HG03045 (cell line): ENCODE measurements at regions not wholly inside any gene's neighbourhood (a gene's known extent, or its start where the extent isn't known, plus 50 kb on each side); places are given as distances from the start of the nearest gene placed in this dataset.
"Not testable (repeated sequence)": the region's sequence is repeated elsewhere in the genome, so short reads cannot be mapped to it uniquely, and the experiment has no call there.

Experiments used
- ATAC-seq: cut with Tn5 transposase; IDR thresholded peaks from one replicate; pipeline ENCODE4 v1.9.1; 2021; ENCODE audit warnings: mild to moderate bottlenecking, moderate library complexity; ENCODE audit not compliant: unreplicated experiment

- ATAC-seq, result no peak
Measured at GRCh38 chr7:119964788-119965542, 308.0 kb upstream of the KCND2 start.

GRCh38 chr7:119967221-119967620 is 305.8 kb upstream of the KCND2 start:
- ATAC-seq, result no peak

GRCh38 chr7:119968411-119968810 is 304.6 kb upstream of the KCND2 start:
- ATAC-seq, result not testable (repeated sequence)

GRCh38 chr7:119969054-119969453 is 303.9 kb upstream of the KCND2 start:
- no peak for ATAC-seq

- no peak for ATAC-seq
Measured at GRCh38 chr7:119969763-119970162, 303.2 kb upstream of the KCND2 start.

- no peak for ATAC-seq
Measured at GRCh38 chr7:119974972-119975371, 298.0 kb upstream of the KCND2 start.

- no peak for ATAC-seq
Measured at GRCh38 chr7:119982884-119983283, 290.1 kb upstream of the KCND2 start.

GRCh38 chr7:119983468-119983867 is 289.5 kb upstream of the KCND2 start:
- ATAC-seq, result no peak

GRCh38 chr7:119984247-119984646 is 288.7 kb upstream of the KCND2 start:
- no peak for ATAC-seq

- ATAC-seq, result no peak
Measured at GRCh38 chr7:119988401-119988800, 284.6 kb upstream of the KCND2 start.

- ATAC-seq, result no peak
Measured at GRCh38 chr7:119994928-119995327, 278.0 kb upstream of the KCND2 start.

GRCh38 chr7:119996634-119997033 is 276.3 kb upstream of the KCND2 start:
- no peak for ATAC-seq

- ATAC-seq, result no peak
Measured at GRCh38 chr7:119999738-120000475, 273.1 kb upstream of the KCND2 start.

- no peak for ATAC-seq
Measured at GRCh38 chr7:120005720-120006119, 267.3 kb upstream of the KCND2 start.

GRCh38 chr7:120014301-120014700 is 258.7 kb upstream of the KCND2 start:
- not testable (repeated sequence) for ATAC-seq

- no peak for ATAC-seq
Measured at GRCh38 chr7:120014925-120015465, 258.0 kb upstream of the KCND2 start.

GRCh38 chr7:120021085-120021484 is 251.9 kb upstream of the KCND2 start:
- ATAC-seq, result no peak

- no peak for ATAC-seq
Measured at GRCh38 chr7:120023494-120024167, 249.3 kb upstream of the KCND2 start.

GRCh38 chr7:120028636-120029035 is 244.3 kb upstream of the KCND2 start:
- no peak for ATAC-seq

- ATAC-seq, result no peak
Measured at GRCh38 chr7:120030876-120031275, 242.1 kb upstream of the KCND2 start.

GRCh38 chr7:120033114-120033513 is 239.9 kb upstream of the KCND2 start:
- ATAC-seq, result no peak
